Hepatic stellate cell (primary cell): ENCODE measurements at regions not wholly inside any gene's neighbourhood (a gene's known extent, or its start where the extent isn't known, plus 50 kb on each side); places are given as distances from the start of the nearest gene placed in this dataset.

ENCODE experiments used
- DNase-seq: peaks from one replicate; pipeline ENCODE4 v3.0.0; 2011; ENCODE audit warnings: low spot score

- DNase-seq = no peak
Observed at GRCh38 chr12:115078990-115079389, 395.0 kb upstream of the TBX3 start.

- DNase-seq = no peak
Observed at GRCh38 chr12:115078334-115078733, 394.4 kb upstream of the TBX3 start.

- no peak for DNase-seq
Observed at GRCh38 chr12:115075552-115076170, 391.7 kb upstream of the TBX3 start.

- DNase-seq = no peak
Observed at GRCh38 chr12:115074617-115075016, 390.6 kb upstream of the TBX3 start.

- DNase-seq = no peak
Observed at GRCh38 chr12:115072712-115073111, 388.7 kb upstream of the TBX3 start.

GRCh38 chr12:115070313-115070712 lies 386.3 kb upstream of the TBX3 start:
- DNase-seq = no peak

- no peak for DNase-seq
Observed at GRCh38 chr12:115064296-115064695, 380.3 kb upstream of the TBX3 start.

- no peak for DNase-seq
Observed at GRCh38 chr12:115062741-115063140, 378.8 kb upstream of the TBX3 start.

- DNase-seq = no peak
Observed at GRCh38 chr12:115060477-115061168, 376.6 kb upstream of the TBX3 start.

- DNase-seq = no peak
Observed at GRCh38 chr12:115057445-115057844, 373.5 kb upstream of the TBX3 start.

GRCh38 chr12:115051378-115051777 lies 367.4 kb upstream of the TBX3 start:
- DNase-seq = no peak

GRCh38 chr12:115049614-115050013 lies 365.6 kb upstream of the TBX3 start:
- DNase-seq = no peak

GRCh38 chr12:115046805-115047204 lies 362.8 kb upstream of the TBX3 start:
- no peak for DNase-seq

GRCh38 chr12:115044073-115044472 lies 360.1 kb upstream of the TBX3 start:
- DNase-seq = no peak

GRCh38 chr12:115043079-115043478 lies 359.1 kb upstream of the TBX3 start:
- DNase-seq = no peak

GRCh38 chr12:115042341-115042740 lies 358.4 kb upstream of the TBX3 start:
- DNase-seq = no peak

- peak; percentile 9 for DNase-seq
Observed at GRCh38 chr12:115037830-115038229, 353.9 kb upstream of the TBX3 start.

- DNase-seq = no peak
Observed at GRCh38 chr12:115035535-115036107, 351.6 kb upstream of the TBX3 start.

- DNase-seq = no peak
Observed at GRCh38 chr12:115032521-115032920, 348.5 kb upstream of the TBX3 start.

GRCh38 chr12:115030017-115030416 lies 346.0 kb upstream of the TBX3 start:
- DNase-seq = no peak

GRCh38 chr12:115024531-115024930 lies 340.6 kb upstream of the TBX3 start:
- no peak for DNase-seq

- no peak for DNase-seq
Observed at GRCh38 chr12:115023279-115024265, 339.6 kb upstream of the TBX3 start.
